Hematopoietic multipotent progenitor cell (in vitro differentiated cells): ENCODE measurements at regions not wholly inside any gene's neighbourhood (a gene's known extent, or its start where the extent isn't known, plus 50 kb on each side); places are given as distances from the start of the nearest gene placed in this dataset.

Source experiments
- DNase-seq, 3 donors: peaks; one replicate each; pipeline ENCODE4 v3.0.0-alpha.2; 2011 to 2015; ENCODE audit warnings: low read depth in 2 of 3, low spot score in 2 of 3

DNA sequence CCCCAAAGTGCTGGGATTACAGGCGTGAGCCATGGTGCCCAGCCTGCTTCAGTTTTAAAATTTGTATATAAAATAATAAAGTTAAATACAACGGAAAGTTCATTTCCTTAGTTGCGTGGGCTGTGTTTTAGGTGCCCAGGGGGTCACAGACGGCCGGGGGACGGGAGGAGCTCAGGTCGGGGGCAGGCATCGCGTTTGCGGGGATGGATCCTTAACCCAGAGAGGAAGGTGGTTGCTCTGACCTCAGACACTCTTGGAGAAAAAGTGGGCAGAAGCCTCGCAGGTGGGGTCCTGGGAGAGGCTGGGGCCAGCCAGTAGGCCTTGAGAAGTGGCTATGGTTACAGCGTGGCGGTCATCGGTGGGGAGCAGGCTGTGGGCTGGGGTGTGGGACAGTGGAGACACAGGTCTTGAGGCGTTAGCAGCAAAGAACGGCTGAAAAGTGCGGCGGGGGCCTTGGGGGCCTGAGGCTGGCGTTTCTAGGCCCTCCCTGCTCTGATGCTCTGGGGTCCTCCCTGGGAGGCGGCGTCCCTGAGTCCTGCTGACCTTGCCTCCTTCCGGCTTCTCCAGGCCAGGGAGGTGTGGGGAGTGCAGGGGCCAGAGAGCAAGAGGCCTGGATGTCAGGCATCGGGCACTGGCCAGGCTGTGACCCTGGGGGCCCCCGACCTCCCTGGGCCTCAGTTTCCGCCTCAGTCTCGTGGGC, 54.4 kb downstream of the UNCX start:
- DNase-seq = no peak

DNA sequence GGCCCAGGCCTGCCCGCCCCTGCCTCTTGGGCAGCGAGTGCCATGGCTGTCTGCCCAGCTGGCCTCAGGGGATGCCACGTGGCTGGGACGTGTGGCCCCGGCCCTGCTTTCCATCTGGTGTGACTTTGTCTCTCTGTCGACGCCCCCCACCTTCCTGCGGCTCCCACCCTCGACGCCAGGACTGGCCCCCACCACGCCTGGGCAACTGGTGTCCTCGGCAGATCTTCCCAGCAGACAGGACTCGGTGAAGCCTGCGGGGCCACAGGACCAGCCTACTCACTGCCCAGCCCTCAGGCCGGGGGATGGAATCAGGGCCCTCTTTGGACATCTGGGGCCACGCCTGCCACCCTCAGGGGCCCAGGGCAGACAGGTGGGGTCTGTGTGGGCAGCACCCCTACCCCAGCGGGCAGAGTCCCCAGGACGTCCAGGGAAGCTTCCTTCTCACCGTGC, 55.1 kb downstream of the UNCX start:
- DNase-seq = no peak

DNA sequence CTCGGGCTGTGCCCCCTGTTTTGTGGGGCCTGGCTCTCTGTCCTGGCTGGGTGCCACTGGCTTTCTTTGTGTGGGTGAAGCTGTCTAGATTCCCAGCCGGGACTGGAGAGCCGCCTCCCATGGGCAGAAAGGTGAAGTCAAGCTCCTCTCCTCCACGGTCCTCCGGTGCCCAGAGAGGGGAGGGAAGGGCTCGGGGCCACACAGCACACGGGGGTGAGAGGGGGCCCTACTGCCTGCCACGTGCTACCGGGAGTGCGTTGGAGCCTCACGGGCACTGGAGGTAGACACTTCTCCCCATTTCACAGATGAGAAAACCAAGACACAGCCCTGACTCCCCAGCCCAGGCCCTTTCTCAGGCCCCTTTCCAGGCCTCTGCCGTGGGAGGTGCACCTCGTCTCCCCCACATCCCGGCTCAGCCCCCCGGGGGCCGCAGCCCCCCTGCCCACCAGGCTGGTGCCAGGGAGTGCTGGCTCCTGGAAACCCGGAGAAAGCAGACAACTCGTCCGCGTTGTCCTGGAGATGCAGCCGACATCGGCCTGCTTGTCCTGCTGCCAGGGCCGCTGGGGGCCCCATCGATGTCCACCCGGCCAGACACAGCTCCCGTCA, 55.8 kb downstream of the UNCX start:
- no peak for DNase-seq

DNA sequence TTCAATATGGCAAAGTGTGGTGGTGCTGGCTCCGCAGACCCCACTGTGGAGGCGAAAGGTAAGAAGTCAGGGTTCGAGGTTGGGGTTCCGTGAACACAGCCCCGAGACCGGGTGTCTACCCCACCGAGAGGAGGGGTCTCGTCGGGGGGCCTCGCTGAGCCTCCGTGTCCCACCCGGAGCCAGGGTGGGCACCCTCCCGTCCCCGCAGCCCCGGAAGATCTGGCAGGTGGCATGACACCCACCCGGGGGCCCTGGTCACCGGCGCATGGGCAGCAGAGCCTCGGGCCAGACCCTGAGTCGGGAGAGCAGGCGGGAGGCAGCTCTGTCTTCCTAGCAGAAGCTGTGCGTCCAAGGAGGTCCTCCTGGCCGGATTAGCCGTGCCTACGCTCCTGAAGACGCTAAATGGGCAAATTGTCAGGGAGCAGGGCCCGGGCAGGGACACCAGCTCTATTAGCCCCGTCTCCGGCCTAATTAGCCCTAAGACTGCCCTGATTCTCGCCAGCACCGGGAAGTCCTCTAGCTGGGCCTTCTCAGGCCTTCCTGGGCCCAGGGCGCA, 56.4 kb downstream of the UNCX start:
- no peak for DNase-seq

DNA sequence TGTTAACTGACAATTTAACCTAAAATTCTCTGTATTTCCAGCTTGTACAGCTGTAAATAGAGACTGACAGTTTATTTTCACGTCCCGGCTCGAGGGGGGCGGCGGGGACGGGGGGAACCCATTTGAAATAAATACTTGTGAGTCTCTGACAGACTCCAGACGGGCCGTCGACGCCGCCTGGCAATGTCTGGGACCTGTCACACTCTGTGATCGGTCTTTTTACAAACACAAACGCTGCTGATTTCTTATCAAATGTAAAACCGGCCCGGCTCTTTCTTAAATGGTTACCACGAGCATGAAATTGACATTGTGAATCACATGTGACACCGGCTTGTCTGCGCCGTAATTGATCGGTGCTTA, 57.0 kb downstream of the UNCX start:
- DNase-seq = peak in 1 of 3 donors; percentile 8

DNA sequence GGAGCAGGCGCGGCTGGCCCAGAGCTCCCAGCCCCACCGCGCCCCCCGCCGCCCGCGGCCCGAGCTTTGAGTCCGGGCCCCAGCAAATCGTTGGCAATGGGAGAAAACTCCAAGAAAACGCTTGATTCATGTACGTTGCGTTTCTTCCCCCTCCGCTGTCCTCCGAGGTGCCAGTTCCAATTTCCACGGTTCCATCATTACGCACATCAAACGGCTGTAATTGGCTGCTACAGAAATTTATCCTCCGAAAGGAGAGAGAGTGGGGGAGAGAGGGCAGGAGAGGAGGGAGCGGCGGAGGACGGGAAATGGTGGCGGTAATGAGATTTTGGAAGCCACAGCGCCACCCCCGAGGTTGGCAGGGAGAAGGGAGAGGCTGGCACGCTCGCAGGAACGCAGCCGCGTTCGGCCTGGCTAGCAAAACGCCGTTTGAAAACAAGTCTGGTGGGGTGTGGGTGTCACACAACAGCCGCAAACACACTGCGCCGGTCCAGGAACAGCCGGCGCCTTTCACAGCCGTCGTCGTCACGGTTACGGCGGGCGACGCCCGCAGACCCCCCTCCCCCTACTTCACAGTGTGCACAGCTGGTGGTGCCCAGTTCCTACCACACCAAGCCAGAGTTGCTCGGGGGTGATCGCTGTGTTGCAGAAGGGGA, 57.5 kb downstream of the UNCX start:
- peak in 2 of 3 donors; percentile 59 to 61 for DNase-seq

DNA sequence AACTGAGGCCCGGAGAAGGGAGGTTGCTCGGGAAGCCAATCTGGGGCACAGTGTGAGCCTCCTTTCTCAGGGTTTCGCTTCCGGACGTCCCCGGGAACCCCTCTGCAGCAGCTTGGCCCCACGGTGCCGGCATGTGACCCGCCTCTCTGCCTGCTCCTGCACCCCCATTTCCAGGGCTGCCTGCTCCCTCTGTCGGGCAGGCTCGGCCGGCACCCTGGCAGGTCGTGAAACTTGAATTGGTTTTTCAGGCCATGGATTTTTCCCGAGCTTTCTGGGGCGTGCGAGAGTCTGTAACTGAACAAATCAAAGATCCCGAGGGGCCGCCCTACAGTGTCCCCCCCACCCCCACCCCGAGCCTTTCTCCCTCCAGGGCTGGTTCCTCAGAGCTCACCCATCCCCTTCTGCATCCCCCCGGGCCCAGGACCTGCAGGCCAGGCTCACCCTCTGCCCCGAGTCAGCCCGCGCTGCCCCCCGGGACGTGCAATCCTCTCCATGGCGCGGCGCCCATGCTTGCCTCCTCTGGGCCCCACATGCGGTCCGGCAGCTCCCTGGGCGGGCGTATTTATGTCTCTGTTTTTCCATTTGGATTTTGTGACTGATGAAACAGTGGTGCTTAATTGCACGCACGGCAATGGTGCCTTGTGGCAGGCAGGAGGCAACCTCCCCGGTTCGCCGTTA, 58.1 kb downstream of the UNCX start:
- no peak for DNase-seq

DNA sequence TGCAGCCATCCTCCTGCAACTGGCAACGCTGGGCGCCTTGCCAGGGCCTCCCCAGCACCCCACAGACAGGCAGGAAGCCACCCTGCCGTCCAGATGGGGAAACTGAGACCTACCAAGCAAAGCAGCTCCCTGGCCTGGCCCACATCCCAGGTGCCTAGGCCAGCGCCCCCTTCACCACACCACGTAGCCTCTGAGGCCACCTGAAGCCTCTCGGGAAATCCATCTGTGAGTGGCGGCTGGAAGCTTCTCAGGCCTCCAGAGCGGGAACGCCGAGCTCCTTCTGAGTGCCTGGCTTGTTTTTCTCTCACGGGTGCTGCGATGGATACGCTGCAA, 58.7 kb downstream of the UNCX start:
- DNase-seq = no peak

DNA sequence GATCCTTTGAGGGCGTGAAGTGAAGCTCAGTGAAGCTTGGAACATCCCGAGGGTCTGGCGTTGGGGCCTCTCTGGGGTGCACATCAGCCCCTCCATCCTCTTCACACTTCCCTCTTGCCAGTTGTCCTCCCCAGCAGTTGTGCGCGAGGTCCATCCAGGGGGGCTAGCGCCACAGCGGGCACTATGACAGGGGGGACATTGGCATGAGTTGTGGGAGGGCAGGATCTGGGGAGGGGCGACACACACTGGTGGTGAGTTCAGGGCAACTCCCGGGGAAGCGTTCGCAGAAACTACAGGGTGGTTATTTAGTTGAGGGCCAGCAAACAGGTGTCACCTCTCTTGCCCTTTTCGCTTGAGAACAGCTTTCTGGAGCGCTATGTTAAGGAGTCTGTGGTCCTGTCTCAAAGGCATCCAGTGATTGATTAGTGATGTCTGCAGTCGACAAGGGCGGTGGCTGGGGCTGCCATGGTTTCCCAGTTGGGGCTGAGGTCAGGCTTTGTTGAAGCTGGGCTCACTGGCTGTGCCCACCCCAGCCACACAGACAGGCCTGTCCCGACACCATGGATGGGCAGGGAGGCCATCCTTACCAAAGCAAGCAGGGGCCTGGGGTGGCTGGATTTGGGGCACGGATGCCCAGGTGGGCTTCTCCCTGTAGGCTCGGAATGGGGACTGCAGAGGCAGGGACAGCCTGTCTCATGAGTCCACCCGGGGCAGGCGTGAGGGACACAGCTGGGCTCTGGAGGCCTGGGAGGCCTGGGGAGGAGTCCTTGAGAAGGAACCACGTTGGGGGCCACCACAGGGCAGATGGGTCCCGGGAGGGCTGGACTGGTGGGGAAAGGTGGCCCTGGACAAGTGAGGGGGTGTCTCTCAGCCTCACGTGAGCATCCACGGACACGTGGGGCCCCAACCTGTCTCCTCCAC, 59.4 kb downstream of the UNCX start:
- DNase-seq = no peak

DNA sequence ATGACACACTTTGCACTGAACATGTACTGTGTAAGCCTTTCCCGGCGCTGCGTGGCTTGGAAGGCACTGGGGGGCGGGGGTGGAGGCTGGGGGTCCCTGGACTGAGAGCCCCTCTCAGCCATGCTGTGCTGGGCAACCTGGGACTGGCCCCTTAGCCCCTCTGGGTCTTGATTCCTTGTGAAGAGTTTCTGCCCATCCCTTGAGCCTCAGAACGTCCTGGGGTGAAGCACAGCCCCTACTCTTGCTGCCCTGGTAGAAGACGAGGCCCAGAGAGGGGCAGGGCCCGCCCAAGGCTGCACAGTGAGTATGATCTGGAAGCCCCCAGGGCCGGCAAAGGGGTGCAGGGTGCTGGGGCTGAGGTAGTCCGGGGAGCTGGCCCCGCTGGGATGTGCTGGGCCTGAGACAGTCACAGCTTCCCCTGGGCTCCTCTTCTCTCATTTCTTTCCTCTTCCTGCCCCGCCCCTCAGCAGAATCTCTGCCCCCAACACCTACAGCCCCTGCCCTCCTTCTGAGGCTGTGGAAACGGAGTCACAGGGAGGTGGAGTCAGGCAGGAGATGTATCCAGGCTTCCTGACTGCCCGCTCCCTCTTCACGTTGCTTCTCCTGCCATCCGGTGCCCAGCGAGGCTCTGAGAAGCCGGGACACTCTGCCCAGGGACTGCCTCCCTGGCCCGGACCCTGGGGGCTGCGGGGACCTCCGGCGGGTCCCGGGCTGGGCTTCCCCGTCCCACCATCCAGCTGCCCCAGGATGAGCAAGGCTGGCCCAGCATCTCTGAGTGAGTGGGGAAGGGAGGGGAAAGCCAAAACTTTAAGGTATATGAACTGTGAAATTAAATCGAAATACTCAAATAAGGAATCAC, 60.5 kb downstream of the UNCX start:
- DNase-seq = no peak

DNA sequence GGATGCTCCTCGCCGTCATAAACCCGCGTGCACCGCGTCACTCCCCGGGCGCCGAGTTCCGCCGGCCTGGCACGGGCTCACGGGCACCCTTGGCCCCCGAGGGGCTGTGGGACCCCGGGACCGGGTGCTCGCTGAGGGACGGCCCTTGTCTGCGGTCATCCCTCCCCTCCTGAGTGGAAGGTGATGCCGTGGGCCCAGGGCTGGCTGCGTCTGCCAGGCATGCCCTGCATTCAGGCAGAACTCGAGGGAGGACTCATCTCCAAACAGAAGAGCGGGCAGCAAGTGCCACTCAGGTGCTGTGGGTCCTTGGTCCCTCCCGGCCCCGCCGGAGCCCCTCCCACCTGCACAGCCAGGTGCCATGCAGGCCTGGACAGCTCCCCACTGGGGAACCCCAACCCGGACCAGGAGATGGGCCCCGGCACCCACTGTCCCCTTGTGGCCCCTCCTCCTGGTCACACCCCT, 61.3 kb downstream of the UNCX start:
- DNase-seq = no peak

DNA sequence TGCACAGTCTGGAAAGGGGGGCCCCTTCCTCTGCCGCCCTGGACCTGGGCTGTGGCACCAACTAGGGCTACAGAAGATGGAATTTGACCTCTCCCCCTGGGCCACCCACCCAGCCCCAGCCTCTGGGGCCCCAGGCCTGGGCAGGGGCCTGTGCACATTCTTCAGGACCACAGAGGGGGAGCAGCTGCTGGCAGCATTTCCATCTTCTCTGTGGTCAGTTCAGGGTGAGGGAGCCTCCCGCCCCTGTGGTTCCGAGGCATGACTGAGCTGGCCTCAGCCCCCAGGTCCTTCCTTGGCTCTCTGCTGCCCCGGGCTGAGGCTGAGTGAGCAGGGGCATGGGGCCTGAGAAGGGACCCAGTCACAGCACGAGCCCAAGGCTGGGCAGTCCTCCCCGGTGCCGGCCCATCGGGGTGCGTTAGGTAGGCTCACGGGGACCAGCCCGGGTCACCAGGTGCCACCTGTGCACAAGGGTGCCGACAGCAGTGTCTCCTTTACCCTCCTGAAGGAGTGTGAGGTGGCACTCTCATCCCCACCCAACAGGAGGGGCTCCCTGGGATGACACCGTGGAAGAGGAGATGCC, 63.2 kb downstream of the UNCX start:
- no peak for DNase-seq

DNA sequence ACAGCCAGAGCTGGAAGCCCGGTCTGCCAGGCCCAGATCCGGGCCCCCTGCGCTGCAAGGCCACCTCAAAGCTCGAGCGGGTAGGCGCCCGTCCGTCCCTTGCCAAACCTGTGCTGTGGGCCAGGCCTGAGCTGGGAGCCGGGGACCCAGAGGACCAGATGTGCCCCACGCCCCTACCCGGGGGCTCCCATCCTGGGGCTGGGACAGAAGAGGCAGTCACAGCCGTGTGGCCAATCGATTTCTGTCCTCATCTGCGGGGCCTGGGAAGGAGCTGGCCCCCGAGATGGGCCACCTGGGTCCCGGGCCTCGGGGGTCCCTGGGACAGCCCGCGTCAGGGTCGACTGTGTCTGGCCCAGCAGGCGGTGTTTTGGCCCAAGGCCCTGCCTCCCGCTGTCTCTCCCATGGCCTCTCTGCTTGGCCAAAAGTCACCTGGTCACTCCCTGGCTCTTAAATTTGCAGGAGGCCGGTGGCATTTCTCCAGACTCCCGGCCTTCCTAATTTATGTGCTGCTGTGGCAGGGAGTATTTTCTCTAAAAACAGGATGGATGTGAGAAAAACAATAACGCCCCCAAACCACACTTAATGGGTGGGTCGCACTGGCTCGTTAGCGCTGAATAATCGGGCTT, 63.8 kb downstream of the UNCX start:
- DNase-seq = no peak

DNA sequence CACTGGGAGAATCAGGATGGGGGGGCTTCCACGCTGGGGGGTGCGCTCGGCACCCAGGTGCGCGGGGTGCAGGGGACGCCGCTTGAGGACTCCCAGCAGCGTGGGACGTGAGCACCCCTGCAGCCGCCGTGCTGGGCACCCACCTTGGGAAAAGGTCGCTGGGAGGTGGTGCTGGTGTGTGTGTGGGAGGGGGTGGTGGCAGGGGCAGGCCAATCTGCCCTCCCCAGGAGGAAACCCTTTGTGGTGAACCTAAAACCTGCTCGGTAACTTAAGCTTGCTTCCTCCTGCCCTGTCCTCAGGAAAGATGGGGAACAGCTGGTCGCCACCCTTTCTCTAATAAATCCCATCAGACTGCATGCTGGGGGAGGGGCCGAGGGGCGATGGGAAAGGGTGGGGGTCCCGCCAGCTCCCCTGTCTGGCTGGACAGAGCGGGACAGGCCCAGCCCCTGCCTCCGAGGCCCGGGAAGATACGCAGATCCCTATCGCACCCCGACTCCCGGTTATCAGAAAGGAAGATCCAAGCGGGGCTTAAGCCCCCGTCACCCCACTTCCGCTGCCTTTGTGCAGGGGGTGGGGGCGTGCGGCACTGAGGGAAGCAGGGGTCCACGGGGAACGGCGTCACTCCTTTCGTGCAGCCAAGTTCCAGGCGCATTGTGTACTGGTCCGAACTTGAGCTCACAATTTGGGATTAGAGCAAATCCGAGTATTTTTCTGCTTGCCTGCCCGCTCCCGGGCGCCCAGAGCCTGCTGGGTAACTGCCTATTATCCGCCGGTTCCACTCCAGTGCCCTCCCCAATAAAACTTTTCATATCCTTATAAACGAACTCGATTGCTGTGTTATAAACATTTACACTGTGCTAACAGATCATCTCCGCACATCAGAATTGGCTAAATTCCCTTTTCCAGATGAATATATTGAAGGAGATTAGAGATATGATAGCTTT, 64.6 kb downstream of the UNCX start:
- DNase-seq = no peak

DNA sequence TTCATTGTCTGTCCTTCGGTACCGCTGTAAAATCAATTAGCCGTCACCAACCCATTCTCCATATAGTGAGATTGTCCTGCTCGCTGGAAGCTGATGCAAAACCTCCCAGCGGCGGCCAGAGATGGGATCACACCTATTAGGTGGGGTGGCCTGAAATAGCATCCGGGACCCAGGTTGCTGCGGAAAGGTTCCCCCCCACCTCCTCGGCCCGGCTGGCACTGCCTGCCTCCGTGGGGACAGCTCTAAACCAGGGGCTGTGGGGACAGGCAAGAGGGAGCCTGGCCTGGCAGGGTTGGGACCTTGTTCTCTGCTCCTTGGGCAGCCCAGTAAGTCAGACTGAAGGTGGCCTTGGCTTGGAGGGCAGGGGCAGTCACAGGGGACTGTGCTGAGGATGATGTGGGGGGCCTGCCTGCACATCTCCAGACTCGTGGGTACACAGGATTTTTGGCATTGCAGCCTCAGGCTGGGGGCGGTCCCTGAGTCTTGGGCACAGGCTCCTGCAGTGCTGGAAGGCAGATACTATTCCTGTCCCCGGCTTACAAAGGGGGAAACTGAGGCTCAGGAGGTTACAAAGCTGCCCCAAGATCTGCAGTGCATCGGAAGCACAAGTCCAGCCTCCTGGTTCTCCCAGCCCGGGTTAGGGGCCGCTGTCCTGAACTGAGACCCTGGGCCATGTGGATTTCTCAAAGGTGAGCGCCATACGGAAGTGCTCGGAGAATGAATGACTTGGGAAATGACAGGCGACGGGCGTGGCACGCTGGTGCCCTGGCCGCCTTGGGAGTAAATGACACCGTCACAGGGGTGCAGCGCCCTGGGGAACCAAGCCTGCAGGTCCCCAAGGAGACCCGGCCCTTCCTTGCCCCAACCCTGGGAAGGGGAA, 65.6 kb downstream of the UNCX start:
- DNase-seq = no peak
